ENCODE measurements at regions not wholly inside any gene's neighbourhood (a gene's known extent, or its start where the extent isn't known, plus 50 kb on each side); places are given as distances from the start of the nearest gene placed in this dataset.

GRCh38 chr20:52332230-52332629, 140.7 kb upstream of the ZFP64 start:
- H3K27ac ChIP-seq (ENCODE audit: low read length) = no peak overlapping the region
- H3K4me1 ChIP-seq (ENCODE audit: control insufficient read depth, insufficient read depth, low read length) = no peaks in the 10 kb centered on the region
- no peaks in the 10 kb centered on the region for H3K36me3 ChIP-seq (ENCODE audit: control insufficient read depth in 2 of 2, insufficient read depth in 2 of 2, low read length in 2 of 2)
- no peaks in the 10 kb centered on the region for H3K27me3 ChIP-seq (ENCODE audit: control insufficient read depth in 1 of 2, insufficient read depth in 2 of 2, low read length in 2 of 2)
- H3K9me3 ChIP-seq (ENCODE audit: control insufficient read depth in 2 of 2, low read length in 2 of 2) = no peaks in the 10 kb centered on the region
- no peak overlapping the region for H3K9ac ChIP-seq (ENCODE audit: low read length in 2 of 2)
- no peak overlapping the region for H3K4me3 ChIP-seq (ENCODE audit: low read length in 2 of 2)

DNA sequence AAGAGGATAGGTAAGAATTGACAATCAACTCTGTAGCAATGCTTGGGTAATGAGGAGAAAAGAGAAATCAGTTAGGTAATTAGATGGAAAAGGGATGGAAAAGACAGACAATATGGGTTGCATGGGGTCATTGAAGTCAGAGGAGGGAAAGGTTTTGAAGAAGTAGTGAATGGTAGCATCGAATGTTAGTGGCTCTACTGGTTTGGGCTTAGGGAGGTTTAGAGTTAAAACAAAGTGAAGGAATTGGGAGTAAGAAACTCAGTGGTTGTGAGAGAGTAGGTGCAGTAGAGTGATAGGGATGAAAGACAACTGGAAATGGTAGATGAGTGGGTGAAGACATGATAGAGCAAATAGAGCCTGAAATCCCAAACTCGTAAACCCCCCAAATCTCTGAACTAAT, 140.1 kb upstream of the ZFP64 start:
- Histone ChIP-seq H3K9me3 (ENCODE audit: control insufficient read depth in 2 of 2, low read length in 2 of 2) (no peaks in the 10 kb centered on the region), H3K4me1 (ENCODE audit: control insufficient read depth, insufficient read depth, low read length) (no peaks in the 10 kb centered on the region), H3K27me3 (ENCODE audit: control insufficient read depth in 1 of 2, insufficient read depth in 2 of 2, low read length in 2 of 2) (no peaks in the 10 kb centered on the region), H3K27ac (ENCODE audit: low read length) (no peak overlapping the region), H3K36me3 (ENCODE audit: control insufficient read depth in 2 of 2, insufficient read depth in 2 of 2, low read length in 2 of 2) (no peaks in the 10 kb centered on the region), H3K4me3 (ENCODE audit: low read length in 2 of 2) (no peak overlapping the region), H3K9ac (ENCODE audit: low read length in 2 of 2) (no peak overlapping the region)

DNA sequence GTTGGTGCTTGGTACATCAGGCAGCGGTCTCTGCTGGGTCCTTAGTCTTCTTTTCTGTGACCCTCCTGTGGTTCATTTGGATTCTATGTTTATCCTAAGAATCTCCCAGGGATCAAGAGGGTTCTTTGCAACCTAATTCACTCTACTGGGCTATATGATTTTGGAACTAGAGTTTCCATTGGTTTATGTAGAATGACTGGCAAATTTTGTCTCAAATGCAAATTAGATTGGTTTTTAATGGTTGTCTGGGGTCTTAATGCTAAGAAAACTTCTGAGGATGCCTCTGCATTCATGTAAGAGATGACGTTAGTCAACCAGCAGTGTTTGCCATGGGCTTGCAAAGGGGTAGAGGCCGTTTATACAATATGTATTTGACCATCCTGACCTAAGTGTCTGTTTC, 129.8 kb upstream of the ZFP64 start:
- Histone ChIP-seq H3K36me3 (ENCODE audit: control insufficient read depth in 2 of 2, insufficient read depth in 2 of 2, low read length in 2 of 2) (no peaks in the 10 kb centered on the region), H3K9ac (ENCODE audit: low read length in 2 of 2) (no peak overlapping the region), H3K27ac (ENCODE audit: low read length) (no peak overlapping the region), H3K9me3 (ENCODE audit: control insufficient read depth in 2 of 2, low read length in 2 of 2) (no peaks in the 10 kb centered on the region), H3K4me1 (ENCODE audit: control insufficient read depth, insufficient read depth, low read length) (no peaks in the 10 kb centered on the region), H3K4me3 (ENCODE audit: low read length in 2 of 2) (no peak overlapping the region), H3K27me3 (ENCODE audit: control insufficient read depth in 1 of 2, insufficient read depth in 2 of 2, low read length in 2 of 2) (peaks cover 2 to 3% of the 10 kb centered on the region in 2 donors)

- Histone ChIP-seq H3K27me3 (ENCODE audit: control insufficient read depth in 1 of 2, insufficient read depth in 2 of 2, low read length in 2 of 2) (peaks cover 0 to 3% of the 10 kb centered on the region in 2 donors), H3K4me3 (ENCODE audit: low read length in 2 of 2) (no peak overlapping the region), H3K9ac (ENCODE audit: low read length in 2 of 2) (no peak overlapping the region), H3K9me3 (ENCODE audit: control insufficient read depth in 2 of 2, low read length in 2 of 2) (no peaks in the 10 kb centered on the region), H3K4me1 (ENCODE audit: control insufficient read depth, insufficient read depth, low read length) (no peaks in the 10 kb centered on the region), H3K27ac (ENCODE audit: low read length) (no peak overlapping the region), H3K36me3 (ENCODE audit: control insufficient read depth in 2 of 2, insufficient read depth in 2 of 2, low read length in 2 of 2) (no peaks in the 10 kb centered on the region)
Measured at GRCh38 chr20:52318651-52319050, 127.1 kb upstream of the ZFP64 start.

GRCh38 chr20:52313341-52313963, 121.9 kb upstream of the ZFP64 start:
- peaks cover 0 to 3% of the 10 kb centered on the region in 2 donors for H3K27me3 ChIP-seq (ENCODE audit: control insufficient read depth in 1 of 2, insufficient read depth in 2 of 2, low read length in 2 of 2)
- H3K4me3 ChIP-seq (ENCODE audit: low read length in 2 of 2) = no peak overlapping the region
- H3K4me1 ChIP-seq (ENCODE audit: control insufficient read depth, insufficient read depth, low read length) = no peaks in the 10 kb centered on the region
- no peak overlapping the region for H3K27ac ChIP-seq (ENCODE audit: low read length)
- no peaks in the 10 kb centered on the region for H3K9me3 ChIP-seq (ENCODE audit: control insufficient read depth in 2 of 2, low read length in 2 of 2)
- H3K36me3 ChIP-seq (ENCODE audit: control insufficient read depth in 2 of 2, insufficient read depth in 2 of 2, low read length in 2 of 2) = no peaks in the 10 kb centered on the region
- H3K9ac ChIP-seq (ENCODE audit: low read length in 2 of 2) = peak overlapping the region in 1 of 2 donors; percentile 13

DNA sequence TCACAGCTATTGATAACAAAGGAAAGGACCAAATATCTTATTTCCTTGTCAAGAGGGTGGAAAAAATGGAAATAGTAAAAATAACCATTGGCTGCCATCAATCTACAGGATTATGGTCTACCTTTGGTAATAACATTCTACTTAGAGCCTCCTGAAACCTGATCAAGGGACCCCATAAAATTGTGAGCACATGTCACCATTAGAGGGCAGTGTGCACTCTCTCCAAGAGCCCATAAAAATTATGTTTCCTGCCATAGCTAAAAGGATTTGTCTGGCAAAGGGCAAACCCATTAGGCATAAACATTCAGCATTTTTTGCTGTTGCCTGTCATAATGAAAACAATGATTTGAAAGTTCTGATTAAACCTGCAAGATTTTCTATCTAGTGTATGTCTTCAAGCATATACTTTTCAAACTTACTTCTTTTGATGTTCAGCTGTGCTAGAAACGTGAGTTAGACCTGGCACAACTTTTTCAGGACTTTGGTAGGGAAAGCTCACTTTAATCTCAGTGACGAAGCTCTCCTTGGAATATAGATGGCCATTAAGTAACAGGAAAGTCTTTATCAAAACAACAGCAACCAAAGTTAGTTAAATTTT, 120.7 kb upstream of the ZFP64 start:
- no peak overlapping the region for H3K27ac ChIP-seq (ENCODE audit: low read length)
- no peak overlapping the region for H3K9ac ChIP-seq (ENCODE audit: low read length in 2 of 2)
- H3K4me1 ChIP-seq (ENCODE audit: control insufficient read depth, insufficient read depth, low read length) = no peaks in the 10 kb centered on the region
- no peak overlapping the region for H3K4me3 ChIP-seq (ENCODE audit: low read length in 2 of 2)
- no peaks in the 10 kb centered on the region for H3K36me3 ChIP-seq (ENCODE audit: control insufficient read depth in 2 of 2, insufficient read depth in 2 of 2, low read length in 2 of 2)
- H3K27me3 ChIP-seq (ENCODE audit: control insufficient read depth in 1 of 2, insufficient read depth in 2 of 2, low read length in 2 of 2) = peaks cover 0 to 3% of the 10 kb centered on the region in 2 donors
- H3K9me3 ChIP-seq (ENCODE audit: control insufficient read depth in 2 of 2, low read length in 2 of 2) = no peaks in the 10 kb centered on the region

DNA sequence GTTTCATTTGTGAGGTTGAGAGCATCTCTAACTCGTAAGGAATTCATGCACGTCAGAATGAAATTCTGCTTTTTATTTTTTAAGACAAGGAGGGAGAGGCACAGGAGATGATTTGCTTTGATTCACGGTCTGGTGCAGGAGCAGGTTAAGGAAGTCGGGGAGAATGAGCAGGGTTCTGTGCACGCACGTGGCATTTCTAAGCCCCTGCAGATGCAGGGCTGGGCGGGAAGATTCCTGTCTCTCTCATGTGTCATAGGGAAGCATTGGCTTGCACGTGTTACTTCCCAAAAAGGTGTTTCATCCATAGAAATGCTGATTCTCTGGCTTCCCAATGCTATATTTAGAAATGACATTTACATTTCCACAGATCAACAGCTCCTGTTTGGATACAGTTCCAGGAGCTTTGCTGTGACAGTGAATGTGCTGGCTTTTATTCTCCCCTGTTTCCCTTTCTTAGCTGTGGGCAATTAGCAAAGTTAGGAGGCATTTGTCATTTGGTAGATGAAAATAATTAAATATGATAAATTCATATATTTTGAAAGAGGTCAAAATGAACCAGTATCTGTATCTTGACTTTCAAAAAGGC, 119.7 kb upstream of the ZFP64 start:
- no peak overlapping the region for H3K27ac ChIP-seq (ENCODE audit: low read length)
- H3K4me3 ChIP-seq (ENCODE audit: low read length in 2 of 2) = no peak overlapping the region
- H3K9ac ChIP-seq (ENCODE audit: low read length in 2 of 2) = no peak overlapping the region
- no peaks in the 10 kb centered on the region for H3K9me3 ChIP-seq (ENCODE audit: control insufficient read depth in 2 of 2, low read length in 2 of 2)
- no peaks in the 10 kb centered on the region for H3K4me1 ChIP-seq (ENCODE audit: control insufficient read depth, insufficient read depth, low read length)
- no peaks in the 10 kb centered on the region for H3K36me3 ChIP-seq (ENCODE audit: control insufficient read depth in 2 of 2, insufficient read depth in 2 of 2, low read length in 2 of 2)
- no peaks in the 10 kb centered on the region for H3K27me3 ChIP-seq (ENCODE audit: control insufficient read depth in 1 of 2, insufficient read depth in 2 of 2, low read length in 2 of 2)

DNA sequence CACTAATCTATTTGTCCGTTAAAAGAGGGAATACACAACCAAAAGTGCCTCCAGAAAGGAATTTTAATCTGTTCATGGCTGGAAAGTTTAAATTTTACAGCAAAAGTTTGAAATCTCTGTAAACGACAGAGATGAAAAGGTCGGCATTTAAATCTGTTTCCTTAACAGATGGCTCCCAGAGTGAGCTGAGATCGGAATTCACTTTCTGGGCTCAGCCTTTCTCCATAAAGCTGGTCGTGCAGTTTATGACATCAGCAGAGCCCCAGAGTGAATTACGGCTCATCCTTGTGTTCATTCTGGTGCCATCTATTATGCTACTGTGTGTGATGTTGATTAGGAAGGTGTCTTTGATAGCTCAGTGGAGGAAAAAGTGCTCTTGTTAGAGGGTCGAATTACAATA, 117.6 kb upstream of the ZFP64 start:
- H3K27me3 ChIP-seq (ENCODE audit: control insufficient read depth in 1 of 2, insufficient read depth in 2 of 2, low read length in 2 of 2) = no peaks in the 10 kb centered on the region
- H3K4me3 ChIP-seq (ENCODE audit: low read length in 2 of 2) = no peak overlapping the region
- H3K27ac ChIP-seq (ENCODE audit: low read length) = no peak overlapping the region
- no peaks in the 10 kb centered on the region for H3K36me3 ChIP-seq (ENCODE audit: control insufficient read depth in 2 of 2, insufficient read depth in 2 of 2, low read length in 2 of 2)
- peaks cover 0 to 2% of the 10 kb centered on the region in 2 donors for H3K9me3 ChIP-seq (ENCODE audit: control insufficient read depth in 2 of 2, low read length in 2 of 2)
- H3K9ac ChIP-seq (ENCODE audit: low read length in 2 of 2) = no peak overlapping the region
- H3K4me1 ChIP-seq (ENCODE audit: control insufficient read depth, insufficient read depth, low read length) = no peaks in the 10 kb centered on the region

DNA sequence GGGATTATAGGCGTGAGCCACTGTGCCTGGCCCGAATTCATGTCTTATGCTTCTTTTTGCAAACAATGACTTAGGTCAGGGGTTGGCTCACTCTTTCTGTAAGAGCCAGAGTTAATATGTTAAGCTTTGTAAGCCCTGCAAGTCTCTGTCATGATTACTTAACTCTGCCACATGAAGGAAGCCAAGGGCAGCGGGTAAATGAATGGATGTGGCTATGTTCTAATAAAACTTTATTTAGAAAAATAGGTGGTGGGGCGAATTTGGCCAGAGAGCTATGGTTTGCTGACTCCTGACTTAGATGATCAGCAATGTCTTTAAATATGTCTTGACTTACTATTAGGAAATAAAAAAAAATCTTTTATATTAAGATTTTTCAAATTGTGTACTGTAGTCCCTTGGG, 114.9 kb upstream of the ZFP64 start:
- Histone ChIP-seq H3K27me3 (ENCODE audit: control insufficient read depth in 1 of 2, insufficient read depth in 2 of 2, low read length in 2 of 2) (no peaks in the 10 kb centered on the region), H3K36me3 (ENCODE audit: control insufficient read depth in 2 of 2, insufficient read depth in 2 of 2, low read length in 2 of 2) (no peaks in the 10 kb centered on the region), H3K4me3 (ENCODE audit: low read length in 2 of 2) (no peak overlapping the region), H3K4me1 (ENCODE audit: control insufficient read depth, insufficient read depth, low read length) (no peaks in the 10 kb centered on the region), H3K9me3 (ENCODE audit: control insufficient read depth in 2 of 2, low read length in 2 of 2) (peaks cover 0 to 2% of the 10 kb centered on the region in 2 donors), H3K9ac (ENCODE audit: low read length in 2 of 2) (no peak overlapping the region), H3K27ac (ENCODE audit: low read length) (no peak overlapping the region)

DNA sequence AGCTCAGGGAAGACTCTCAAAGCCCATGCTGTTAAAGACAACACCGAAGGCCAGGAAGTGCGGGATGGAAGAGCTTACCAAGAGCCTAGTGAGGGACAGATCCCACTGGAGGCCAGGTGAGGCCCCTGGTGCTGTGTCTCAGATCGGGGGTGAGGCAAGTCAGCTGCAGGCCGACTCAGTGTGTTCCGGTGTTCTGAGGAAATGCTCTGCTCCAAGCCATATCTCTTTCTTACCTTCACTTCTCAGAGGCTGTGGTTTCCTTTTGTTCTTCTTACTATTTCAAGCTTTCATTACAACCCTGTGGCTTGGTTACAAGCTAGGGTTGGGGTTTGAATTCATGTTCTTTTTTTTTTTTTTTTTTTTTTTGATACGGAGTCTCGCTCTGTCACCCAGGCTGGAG, 114.3 kb upstream of the ZFP64 start:
- Histone ChIP-seq H3K4me3 (ENCODE audit: low read length in 2 of 2) (no peak overlapping the region), H3K4me1 (ENCODE audit: control insufficient read depth, insufficient read depth, low read length) (no peaks in the 10 kb centered on the region), H3K36me3 (ENCODE audit: control insufficient read depth in 2 of 2, insufficient read depth in 2 of 2, low read length in 2 of 2) (no peaks in the 10 kb centered on the region), H3K27me3 (ENCODE audit: control insufficient read depth in 1 of 2, insufficient read depth in 2 of 2, low read length in 2 of 2) (no peaks in the 10 kb centered on the region), H3K9ac (ENCODE audit: low read length in 2 of 2) (no peak overlapping the region), H3K27ac (ENCODE audit: low read length) (no peak overlapping the region), H3K9me3 (ENCODE audit: control insufficient read depth in 2 of 2, low read length in 2 of 2) (peaks cover 0 to 2% of the 10 kb centered on the region in 2 donors)

DNA sequence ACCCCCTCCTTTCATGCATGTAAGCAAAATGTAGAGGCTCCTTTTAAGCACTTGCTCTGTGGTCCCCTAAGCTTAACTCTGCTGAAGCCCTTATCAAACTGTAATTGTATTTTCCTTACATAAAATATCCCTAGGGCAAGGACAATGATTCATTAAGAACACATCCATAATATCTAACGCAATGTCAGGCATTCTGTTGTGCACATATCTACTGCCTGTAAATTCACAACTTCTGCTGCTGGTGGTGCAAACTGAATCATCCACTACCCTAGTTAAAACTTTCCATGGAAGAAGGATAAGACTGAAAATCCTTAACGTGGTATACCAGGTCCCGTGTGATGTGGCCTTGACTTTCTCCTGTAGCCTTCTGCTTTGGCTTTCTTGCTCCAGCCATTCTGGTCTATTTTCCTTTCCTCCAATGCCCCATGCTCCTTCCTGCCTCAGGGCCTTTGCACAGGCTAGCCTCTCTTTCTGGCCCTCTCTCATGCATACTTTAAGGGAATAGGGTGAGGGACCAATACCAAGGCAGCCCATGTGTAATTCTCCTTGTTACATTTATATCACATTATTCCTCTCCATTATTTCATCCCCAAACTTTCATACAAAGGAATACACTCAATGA, 113.6 kb upstream of the ZFP64 start:
- H3K36me3 ChIP-seq (ENCODE audit: control insufficient read depth in 2 of 2, insufficient read depth in 2 of 2, low read length in 2 of 2) = no peaks in the 10 kb centered on the region
- H3K9me3 ChIP-seq (ENCODE audit: control insufficient read depth in 2 of 2, low read length in 2 of 2) = peaks cover 0 to 2% of the 10 kb centered on the region in 2 donors
- no peaks in the 10 kb centered on the region for H3K4me1 ChIP-seq (ENCODE audit: control insufficient read depth, insufficient read depth, low read length)
- H3K9ac ChIP-seq (ENCODE audit: low read length in 2 of 2) = no peak overlapping the region
- H3K4me3 ChIP-seq (ENCODE audit: low read length in 2 of 2) = no peak overlapping the region
- H3K27me3 ChIP-seq (ENCODE audit: control insufficient read depth in 1 of 2, insufficient read depth in 2 of 2, low read length in 2 of 2) = no peaks in the 10 kb centered on the region
- H3K27ac ChIP-seq (ENCODE audit: low read length) = no peak overlapping the region

Data from stomach smooth muscle (tissue), 2 donors.